ENCODE measurements at regions not wholly inside any gene's neighbourhood (a gene's known extent, or its start where the extent isn't known, plus 50 kb on each side); places are given as distances from the start of the nearest gene placed in this dataset.
"Not testable (repeated sequence)": the region's sequence is repeated elsewhere in the genome, so short reads cannot be mapped to it uniquely, and the experiment has no call there.

- not testable (repeated sequence) for TF ChIP-seq POLR2AphosphoS5 (IDR thresholded peaks at IDR 0.05; ENCODE audit: low read depth); CTCF (conservative IDR thresholded peaks at IDR 0.05; ENCODE audit: low read depth in 2 of 2); EZH2 (IDR thresholded peaks at IDR 0.05; ENCODE audit: low read depth, unreplicated experiment); STAT1 (IDR thresholded peaks at IDR 0.05; ENCODE audit: unreplicated experiment); EZH2phosphoT487 (IDR thresholded peaks at IDR 0.05; ENCODE audit: unreplicated experiment); ZNF114 (CRISPR knock-in tag; IDR thresholded peaks at IDR 0.05); JUNB (IDR thresholded peaks at IDR 0.05; ENCODE audit: unreplicated experiment); ZNF331 (CRISPR knock-in tag; IDR thresholded peaks at IDR 0.05; ENCODE audit: low read depth); NANOG (IDR thresholded peaks at IDR 0.05; ENCODE audit: borderline replicate concordance); REST (IDR thresholded peaks at IDR 0.05; ENCODE audit: unreplicated experiment); CREB1 (CRISPR knock-in tag; IDR thresholded peaks at IDR 0.05; ENCODE audit: low read depth)
- TF ChIP-seq, protein P1, sequence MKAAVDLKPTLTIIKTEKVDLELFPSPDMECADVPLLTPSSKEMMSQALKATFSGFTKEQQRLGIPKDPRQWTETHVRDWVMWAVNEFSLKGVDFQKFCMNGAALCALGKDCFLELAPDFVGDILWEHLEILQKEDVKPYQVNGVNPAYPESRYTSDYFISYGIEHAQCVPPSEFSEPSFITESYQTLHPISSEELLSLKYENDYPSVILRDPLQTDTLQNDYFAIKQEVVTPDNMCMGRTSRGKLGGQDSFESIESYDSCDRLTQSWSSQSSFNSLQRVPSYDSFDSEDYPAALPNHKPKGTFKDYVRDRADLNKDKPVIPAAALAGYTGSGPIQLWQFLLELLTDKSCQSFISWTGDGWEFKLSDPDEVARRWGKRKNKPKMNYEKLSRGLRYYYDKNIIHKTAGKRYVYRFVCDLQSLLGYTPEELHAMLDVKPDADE (IDR thresholded peaks at IDR 0.05), result not testable (repeated sequence)
- TF ChIP-seq, protein P2, sequence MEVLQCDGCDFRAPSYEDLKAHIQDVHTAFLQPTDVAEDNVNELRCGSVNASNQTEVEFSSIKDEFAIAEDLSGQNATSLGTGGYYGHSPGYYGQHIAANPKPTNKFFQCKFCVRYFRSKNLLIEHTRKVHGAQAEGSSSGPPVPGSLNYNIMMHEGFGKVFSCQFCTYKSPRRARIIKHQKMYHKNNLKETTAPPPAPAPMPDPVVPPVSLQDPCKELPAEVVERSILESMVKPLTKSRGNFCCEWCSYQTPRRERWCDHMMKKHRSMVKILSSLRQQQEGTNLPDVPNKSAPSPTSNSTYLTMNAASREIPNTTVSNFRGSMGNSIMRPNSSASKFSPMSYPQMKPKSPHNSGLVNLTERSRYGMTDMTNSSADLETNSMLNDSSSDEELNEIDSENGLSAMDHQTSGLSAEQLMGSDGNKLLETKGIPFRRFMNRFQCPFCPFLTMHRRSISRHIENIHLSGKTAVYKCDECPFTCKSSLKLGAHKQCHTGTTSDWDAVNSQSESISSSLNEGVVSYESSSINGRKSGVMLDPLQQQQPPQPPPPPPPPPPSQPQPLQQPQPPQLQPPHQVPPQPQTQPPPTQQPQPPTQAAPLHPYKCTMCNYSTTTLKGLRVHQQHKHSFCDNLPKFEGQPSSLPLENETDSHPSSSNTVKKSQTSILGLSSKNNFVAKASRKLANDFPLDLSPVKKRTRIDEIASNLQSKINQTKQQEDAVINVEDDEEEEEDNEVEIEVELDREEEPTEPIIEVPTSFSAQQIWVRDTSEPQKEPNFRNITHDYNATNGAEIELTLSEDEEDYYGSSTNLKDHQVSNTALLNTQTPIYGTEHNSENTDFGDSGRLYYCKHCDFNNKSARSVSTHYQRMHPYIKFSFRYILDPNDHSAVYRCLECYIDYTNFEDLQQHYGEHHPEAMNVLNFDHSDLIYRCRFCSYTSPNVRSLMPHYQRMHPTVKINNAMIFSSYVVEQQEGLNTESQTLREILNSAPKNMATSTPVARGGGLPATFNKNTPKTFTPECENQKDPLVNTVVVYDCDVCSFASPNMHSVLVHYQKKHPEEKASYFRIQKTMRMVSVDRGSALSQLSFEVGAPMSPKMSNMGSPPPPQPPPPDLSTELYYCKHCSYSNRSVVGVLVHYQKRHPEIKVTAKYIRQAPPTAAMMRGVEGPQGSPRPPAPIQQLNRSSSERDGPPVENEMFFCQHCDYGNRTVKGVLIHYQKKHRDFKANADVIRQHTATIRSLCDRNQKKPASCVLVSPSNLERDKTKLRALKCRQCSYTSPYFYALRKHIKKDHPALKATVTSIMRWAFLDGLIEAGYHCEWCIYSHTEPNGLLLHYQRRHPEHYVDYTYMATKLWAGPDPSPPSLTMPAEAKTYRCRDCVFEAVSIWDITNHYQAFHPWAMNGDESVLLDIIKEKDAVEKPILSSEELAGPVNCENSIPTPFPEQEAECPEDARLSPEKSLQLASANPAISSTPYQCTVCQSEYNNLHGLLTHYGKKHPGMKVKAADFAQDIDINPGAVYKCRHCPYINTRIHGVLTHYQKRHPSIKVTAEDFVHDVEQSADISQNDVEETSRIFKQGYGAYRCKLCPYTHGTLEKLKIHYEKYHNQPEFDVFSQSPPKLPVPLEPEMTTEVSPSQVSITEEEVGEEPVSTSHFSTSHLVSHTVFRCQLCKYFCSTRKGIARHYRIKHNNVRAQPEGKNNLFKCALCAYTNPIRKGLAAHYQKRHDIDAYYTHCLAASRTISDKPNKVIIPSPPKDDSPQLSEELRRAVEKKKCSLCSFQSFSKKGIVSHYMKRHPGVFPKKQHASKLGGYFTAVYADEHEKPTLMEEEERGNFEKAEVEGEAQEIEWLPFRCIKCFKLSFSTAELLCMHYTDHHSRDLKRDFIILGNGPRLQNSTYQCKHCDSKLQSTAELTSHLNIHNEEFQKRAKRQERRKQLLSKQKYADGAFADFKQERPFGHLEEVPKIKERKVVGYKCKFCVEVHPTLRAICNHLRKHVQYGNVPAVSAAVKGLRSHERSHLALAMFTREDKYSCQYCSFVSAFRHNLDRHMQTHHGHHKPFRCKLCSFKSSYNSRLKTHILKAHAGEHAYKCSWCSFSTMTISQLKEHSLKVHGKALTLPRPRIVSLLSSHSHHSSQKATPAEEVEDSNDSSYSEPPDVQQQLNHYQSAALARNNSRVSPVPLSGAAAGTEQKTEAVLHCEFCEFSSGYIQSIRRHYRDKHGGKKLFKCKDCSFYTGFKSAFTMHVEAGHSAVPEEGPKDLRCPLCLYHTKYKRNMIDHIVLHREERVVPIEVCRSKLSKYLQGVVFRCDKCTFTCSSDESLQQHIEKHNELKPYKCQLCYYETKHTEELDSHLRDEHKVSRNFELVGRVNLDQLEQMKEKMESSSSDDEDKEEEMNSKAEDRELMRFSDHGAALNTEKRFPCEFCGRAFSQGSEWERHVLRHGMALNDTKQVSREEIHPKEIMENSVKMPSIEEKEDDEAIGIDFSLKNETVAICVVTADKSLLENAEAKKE (CRISPR knock-in tag; IDR thresholded peaks at IDR 0.05), result not testable (repeated sequence)
Measured at GRCh38 chrX:42833550-42833940, 55.6 kb upstream of the PPP1R2C start.

All from GM23338 (cell line).